ENCODE measurements at regions not wholly inside any gene's neighbourhood (a gene's known extent, or its start where the extent isn't known, plus 50 kb on each side); places are given as distances from the start of the nearest gene placed in this dataset.
"Not testable (repeated sequence)": the region's sequence is repeated elsewhere in the genome, so short reads cannot be mapped to it uniquely, and the experiment has no call there.

- TF ChIP-seq CTCF (IDR thresholded peaks at IDR 0.05; ENCODE audit: low read depth, low read length) = no peak
- peak in 1 of 2 donors; percentile 45 for DNase-seq (ENCODE audit: low read depth in 1 of 2, low spot score in 1 of 2)
- Histone ChIP-seq H3K36me3 (no peaks in the 10 kb centered on the region), H3K27me3 (no peaks in the 10 kb centered on the region), H3K4me1 (ENCODE audit: low read depth) (no peaks in the 10 kb centered on the region), H3K9me3 (ENCODE audit: low read depth) (no peaks in the 10 kb centered on the region), H3K27ac (no peak overlapping the region), H3K4me3 (no peak overlapping the region)
Measured at GRCh38 chr3:153244961-153245360, 82.9 kb downstream of the RAP2B start.

- no peak overlapping the region for H3K27ac ChIP-seq
- no peaks in the 10 kb centered on the region for H3K36me3 ChIP-seq
- H3K9me3 ChIP-seq (ENCODE audit: low read depth) = no peaks in the 10 kb centered on the region
- TF ChIP-seq CTCF (IDR thresholded peaks at IDR 0.05; ENCODE audit: low read depth, low read length) = no peak
- no peaks in the 10 kb centered on the region for H3K4me1 ChIP-seq (ENCODE audit: low read depth)
- DNase-seq (ENCODE audit: low read depth in 1 of 2, low spot score in 1 of 2) = no peak
- no peaks in the 10 kb centered on the region for H3K27me3 ChIP-seq
- no peak overlapping the region for H3K4me3 ChIP-seq
Measured at GRCh38 chr3:153245661-153246060, 83.6 kb downstream of the RAP2B start.

DNA sequence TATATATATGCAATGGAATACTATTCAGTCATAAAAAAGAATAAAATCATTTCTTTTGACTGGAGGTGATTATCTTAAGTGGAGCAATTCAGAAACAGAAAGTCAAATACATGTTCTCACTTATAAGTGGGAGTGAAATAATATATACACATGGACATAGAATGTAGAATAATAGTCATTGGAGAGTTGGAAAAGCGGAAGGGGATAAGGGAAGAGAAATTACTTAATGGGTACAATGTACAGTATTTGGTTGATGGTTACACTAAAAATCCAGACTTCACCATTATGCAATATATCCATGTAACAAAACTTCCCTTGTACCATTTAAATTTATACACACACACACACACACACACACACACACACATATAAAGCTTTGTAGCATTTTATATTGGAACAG lies 84.3 kb downstream of the RAP2B start:
- no peak for TF ChIP-seq CTCF (IDR thresholded peaks at IDR 0.05; ENCODE audit: low read depth, low read length)
- H3K4me3 ChIP-seq = no peak overlapping the region
- H3K9me3 ChIP-seq (ENCODE audit: low read depth) = no peaks in the 10 kb centered on the region
- H3K4me1 ChIP-seq (ENCODE audit: low read depth) = no peaks in the 10 kb centered on the region
- no peak overlapping the region for H3K27ac ChIP-seq
- H3K27me3 ChIP-seq = no peaks in the 10 kb centered on the region
- DNase-seq (ENCODE audit: low read depth in 1 of 2, low spot score in 1 of 2) = no peak
- H3K36me3 ChIP-seq = no peaks in the 10 kb centered on the region

DNA sequence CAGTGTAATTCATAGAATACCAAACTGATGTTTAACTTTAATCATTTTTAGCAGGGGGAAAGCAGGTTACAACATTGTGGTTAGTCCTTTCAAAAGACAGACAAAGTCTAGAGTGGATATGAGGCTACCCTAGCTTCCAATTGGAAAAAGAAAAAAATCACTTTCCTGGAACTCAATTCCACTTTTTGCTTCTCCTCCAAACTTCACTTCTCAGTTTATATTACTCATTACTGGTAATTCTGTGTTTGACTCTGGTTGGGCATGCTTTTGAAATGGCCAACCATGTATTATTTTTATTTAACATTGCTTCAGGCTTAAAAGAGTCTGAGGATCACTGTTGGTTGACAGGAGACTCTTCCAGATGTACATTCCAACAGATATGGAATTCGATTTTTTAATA lies 84.8 kb downstream of the RAP2B start:
- no peak overlapping the region for H3K27ac ChIP-seq
- no peaks in the 10 kb centered on the region for H3K27me3 ChIP-seq
- no peaks in the 10 kb centered on the region for H3K9me3 ChIP-seq (ENCODE audit: low read depth)
- H3K36me3 ChIP-seq = no peaks in the 10 kb centered on the region
- DNase-seq (ENCODE audit: low read depth in 1 of 2, low spot score in 1 of 2) = peak in 1 of 2 donors; percentile 66
- no peaks in the 10 kb centered on the region for H3K4me1 ChIP-seq (ENCODE audit: low read depth)
- no peak overlapping the region for H3K4me3 ChIP-seq
- TF ChIP-seq CTCF (IDR thresholded peaks at IDR 0.05; ENCODE audit: low read depth, low read length) = no peak

DNA sequence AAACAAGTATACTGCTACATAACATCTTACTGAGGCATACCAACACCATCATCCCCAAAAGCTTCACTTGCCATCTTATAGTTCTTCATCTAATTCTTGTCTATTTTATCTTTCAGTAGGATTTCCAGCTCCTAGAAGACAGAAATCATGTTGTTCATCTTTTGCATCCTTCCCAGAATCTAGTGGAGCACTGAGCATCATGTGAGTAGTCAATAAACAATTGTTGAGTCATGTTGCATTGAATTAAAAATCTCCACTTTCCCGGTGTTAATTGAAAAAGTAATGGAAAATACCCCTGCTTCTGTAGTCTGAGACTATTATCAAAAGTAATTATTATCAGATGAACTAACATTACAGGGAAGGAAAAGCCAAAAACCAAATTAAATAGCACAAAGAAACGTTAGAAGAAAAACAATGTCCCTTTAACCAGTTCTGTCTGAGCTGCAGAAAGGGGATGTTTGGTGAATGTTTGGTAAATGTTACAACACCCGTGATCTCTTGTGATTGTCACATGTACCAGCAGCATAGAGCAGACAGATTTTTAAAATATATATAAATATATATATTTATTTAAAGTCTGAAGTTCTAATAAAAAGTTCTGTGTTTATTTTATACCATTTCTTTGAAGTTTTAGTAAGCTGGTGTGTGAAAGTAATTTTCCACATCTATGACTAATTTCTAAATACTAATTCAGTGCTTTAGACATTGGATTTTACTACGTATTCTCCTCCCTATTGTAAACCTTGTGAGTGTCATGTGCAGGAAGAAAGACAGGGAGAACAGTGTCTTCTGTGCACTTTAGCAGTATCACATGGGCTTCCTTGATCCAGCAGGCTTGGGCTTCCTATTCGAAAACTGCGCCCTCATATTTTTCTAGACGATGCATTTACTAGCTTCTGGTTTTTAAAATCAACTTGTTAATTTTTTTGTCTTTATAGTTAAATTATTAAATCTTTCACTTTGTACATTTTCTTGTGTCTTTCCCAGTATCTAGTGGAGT lies 85.6 kb downstream of the RAP2B start:
- DNase-seq (ENCODE audit: low read depth in 1 of 2, low spot score in 1 of 2) = no peak
- Histone ChIP-seq H3K36me3 (no peaks in the 10 kb centered on the region), H3K4me1 (ENCODE audit: low read depth) (no peaks in the 10 kb centered on the region), H3K27me3 (no peaks in the 10 kb centered on the region), H3K27ac (no peak overlapping the region), H3K9me3 (ENCODE audit: low read depth) (no peaks in the 10 kb centered on the region), H3K4me3 (no peak overlapping the region)
- no peak for TF ChIP-seq CTCF (IDR thresholded peaks at IDR 0.05; ENCODE audit: low read depth, low read length)

GRCh38 chr3:153248835-153249234 lies 86.8 kb downstream of the RAP2B start:
- DNase-seq (ENCODE audit: low read depth in 1 of 2, low spot score in 1 of 2); H3K27me3 ChIP-seq; H3K4me3 ChIP-seq; H3K4me1 ChIP-seq (ENCODE audit: low read depth); H3K36me3 ChIP-seq; H3K27ac ChIP-seq; H3K9me3 ChIP-seq (ENCODE audit: low read depth): not testable (repeated sequence)

Measured in cardiac muscle cell (in vitro differentiated cells and primary cell).